HG02588 (cell line): ENCODE measurements at regions not wholly inside any gene's neighbourhood (a gene's known extent, or its start where the extent isn't known, plus 50 kb on each side); places are given as distances from the start of the nearest gene placed in this dataset.
"Not testable (repeated sequence)": the region's sequence is repeated elsewhere in the genome, so short reads cannot be mapped to it uniquely, and the experiment has no call there.

Source experiments
- ATAC-seq: cut with Tn5 transposase; IDR thresholded peaks from one replicate; pipeline ENCODE4 v1.9.1; 2021; ENCODE audit warnings: mild to moderate bottlenecking, moderate library complexity; ENCODE audit not compliant: unreplicated experiment

- no peak for ATAC-seq
Observed at GRCh38 chr6:153442096-153442495, 311.0 kb upstream of the RGS17 start.

GRCh38 chr6:153437193-153437592 is 306.1 kb upstream of the RGS17 start:
- no peak for ATAC-seq

- no peak for ATAC-seq
Observed at GRCh38 chr6:153436351-153436750, 305.3 kb upstream of the RGS17 start.

GRCh38 chr6:153435787-153436186 is 304.7 kb upstream of the RGS17 start:
- no peak for ATAC-seq

GRCh38 chr6:153425536-153425935 is 294.5 kb upstream of the RGS17 start:
- ATAC-seq = no peak

GRCh38 chr6:153424719-153425400 is 293.8 kb upstream of the RGS17 start:
- ATAC-seq = no peak

- ATAC-seq = no peak
Observed at GRCh38 chr6:153412519-153412918, 281.4 kb upstream of the RGS17 start.

GRCh38 chr6:153411070-153411648 is 280.1 kb upstream of the RGS17 start:
- ATAC-seq = no peak

GRCh38 chr6:153405931-153406330 is 274.8 kb upstream of the RGS17 start:
- no peak for ATAC-seq

- no peak for ATAC-seq
Observed at GRCh38 chr6:153401751-153402150, 270.7 kb upstream of the RGS17 start.

GRCh38 chr6:153392156-153392555 is 261.1 kb upstream of the RGS17 start:
- no peak for ATAC-seq

- no peak for ATAC-seq
Observed at GRCh38 chr6:153373869-153374268, 242.8 kb upstream of the RGS17 start.

- ATAC-seq = no peak
Observed at GRCh38 chr6:153368131-153368530, 237.0 kb upstream of the RGS17 start.

- no peak for ATAC-seq
Observed at GRCh38 chr6:153367021-153367420, 235.9 kb upstream of the RGS17 start.

GRCh38 chr6:153357391-153357790 is 226.3 kb upstream of the RGS17 start:
- ATAC-seq = no peak

- no peak for ATAC-seq
Observed at GRCh38 chr6:153340568-153340967, 209.5 kb upstream of the RGS17 start.

GRCh38 chr6:153334121-153334520 is 203.0 kb upstream of the RGS17 start:
- ATAC-seq = no peak

GRCh38 chr6:153331221-153331620 is 200.1 kb upstream of the RGS17 start:
- ATAC-seq = not testable (repeated sequence)

GRCh38 chr6:153328194-153328593 is 197.1 kb upstream of the RGS17 start:
- ATAC-seq = no peak

- no peak for ATAC-seq
Observed at GRCh38 chr6:153325661-153326060, 194.6 kb upstream of the RGS17 start.

GRCh38 chr6:153312634-153313033 is 181.6 kb upstream of the RGS17 start:
- no peak for ATAC-seq

GRCh38 chr6:153309651-153310050 is 178.6 kb upstream of the RGS17 start:
- ATAC-seq = no peak

- ATAC-seq = no peak
Observed at GRCh38 chr6:153302133-153302532, 171.1 kb upstream of the RGS17 start.
